ENCODE measurements at regions not wholly inside any gene's neighbourhood (a gene's known extent, or its start where the extent isn't known, plus 50 kb on each side); places are given as distances from the start of the nearest gene placed in this dataset.

- no peak for TF ChIP-seq ZNF462 (CRISPR knock-in tag; IDR thresholded peaks at IDR 0.05)
- TF ChIP-seq JUNB (IDR thresholded peaks at IDR 0.05; ENCODE audit: unreplicated experiment) = no peak
- no peak for TF ChIP-seq CREB1 (CRISPR knock-in tag; IDR thresholded peaks at IDR 0.05; ENCODE audit: low read depth)
- no peak for TF ChIP-seq ETS1 (IDR thresholded peaks at IDR 0.05)
- TF ChIP-seq CTCF (conservative IDR thresholded peaks at IDR 0.05; ENCODE audit: low read depth in 2 of 2) = no peak
- TF ChIP-seq NANOG (IDR thresholded peaks at IDR 0.05; ENCODE audit: borderline replicate concordance) = no peak
- no peak for TF ChIP-seq ZNF114 (CRISPR knock-in tag; IDR thresholded peaks at IDR 0.05)
Measured at GRCh38 chr4:53890461-53890860, 173.9 kb downstream of the CHIC2 start (continued).

All from GM23338 (cell line).